ENCODE measurements at regions not wholly inside any gene's neighbourhood (a gene's known extent, or its start where the extent isn't known, plus 50 kb on each side); places are given as distances from the start of the nearest gene placed in this dataset.
A peak's percentile ranks its signal among the peaks of the same experiment; 100 is the strongest.

- Histone ChIP-seq H3K4me1 (no peaks in the 10 kb centered on the region), H3K36me3 (no peaks in the 10 kb centered on the region), H3K27ac (no peak overlapping the region), H3K9me3 (no peaks in the 10 kb centered on the region), H3K4me3 (no peak overlapping the region), H3K27me3 (no peaks in the 10 kb centered on the region)
- ATAC-seq (no peak), DNase-seq (no peak)
- no peak for TF ChIP-seq CTCF (IDR thresholded peaks at IDR 0.05)
- intact Hi-C loops (cut with DNase I) = no loop called here
Measured at GRCh38 chr14:49508124-49508523, 78.1 kb downstream of the RPS29 start.

- H3K4me3 ChIP-seq = no peak overlapping the region
- DNase-seq = no peak
- H3K4me1 ChIP-seq = no peaks in the 10 kb centered on the region
- no peak for ATAC-seq
- no peak for TF ChIP-seq CTCF (IDR thresholded peaks at IDR 0.05)
- no peaks in the 10 kb centered on the region for H3K36me3 ChIP-seq
- no peaks in the 10 kb centered on the region for H3K9me3 ChIP-seq
- intact Hi-C loops (cut with DNase I) = no loop called here
- H3K27me3 ChIP-seq = no peaks in the 10 kb centered on the region
- no peak overlapping the region for H3K27ac ChIP-seq
Measured at GRCh38 chr14:49506650-49507049, 79.5 kb downstream of the RPS29 start.

- TF ChIP-seq CTCF (IDR thresholded peaks at IDR 0.05) = no peak
- Histone ChIP-seq H3K9me3 (no peaks in the 10 kb centered on the region), H3K27me3 (peaks cover 0 to 6% of the 10 kb centered on the region in 2 donors), H3K36me3 (no peaks in the 10 kb centered on the region), H3K4me1 (no peaks in the 10 kb centered on the region), H3K4me3 (no peak overlapping the region), H3K27ac (no peak overlapping the region)
- ATAC-seq (no peak), DNase-seq (no peak)
- intact Hi-C loops (cut with DNase I) = no loop called here
Measured at GRCh38 chr14:49505041-49505766, 81.0 kb downstream of the RPS29 start.

- no peaks in the 10 kb centered on the region for H3K36me3 ChIP-seq
- intact Hi-C loops (cut with DNase I) = no loop called here
- H3K4me3 ChIP-seq = no peak overlapping the region
- ATAC-seq (peak; percentile 93), DNase-seq (peak in 2 of 4 donors; percentile 51 to 71)
- H3K4me1 ChIP-seq = no peaks in the 10 kb centered on the region
- no peak overlapping the region for H3K27ac ChIP-seq
- no peaks in the 10 kb centered on the region for H3K9me3 ChIP-seq
- H3K27me3 ChIP-seq = peaks cover 0 to 6% of the 10 kb centered on the region in 2 donors
- TF ChIP-seq CTCF (IDR thresholded peaks at IDR 0.05) = peak; percentile 68 to 95
Measured at GRCh38 chr14:49497725-49498348, 88.3 kb downstream of the RPS29 start.

GRCh38 chr14:49497267-49497666 is 88.9 kb downstream of the RPS29 start:
- H3K9me3 ChIP-seq = no peaks in the 10 kb centered on the region
- H3K36me3 ChIP-seq = no peaks in the 10 kb centered on the region
- ATAC-seq (no peak), DNase-seq (no peak)
- TF ChIP-seq CTCF (IDR thresholded peaks at IDR 0.05) = no peak
- intact Hi-C loops (cut with DNase I) = no loop called here
- peaks cover 0 to 6% of the 10 kb centered on the region in 2 donors for H3K27me3 ChIP-seq
- no peak overlapping the region for H3K4me3 ChIP-seq
- H3K27ac ChIP-seq = no peak overlapping the region
- no peaks in the 10 kb centered on the region for H3K4me1 ChIP-seq

Measured in left lung (tissue), 4 donors.